H9 (cell line): ENCODE measurements at regions not wholly inside any gene's neighbourhood (a gene's known extent, or its start where the extent isn't known, plus 50 kb on each side); places are given as distances from the start of the nearest gene placed in this dataset.

Source experiments
- DNase-seq: peaks from one replicate; pipeline ENCODE4 v3.0.0-alpha.2; 2017
- H2AFZ ChIP-seq: one replicate; pipeline ENCODE4 v1.6.1; 2013; ENCODE audit warnings: mild to moderate bottlenecking, low read length, control low read depth, moderate library complexity
- H2AK5ac ChIP-seq: 2 replicates; pipeline ENCODE4 v1.6.1; 2013; ENCODE audit warnings: low read length, control low read depth, mixed read lengths; ENCODE audit not compliant: insufficient read length
- H2BK120ac ChIP-seq: one replicate; pipeline ENCODE4 v1.6.1; 2013; ENCODE audit warnings: low read depth, mild to moderate bottlenecking, low read length, control low read depth, inconsistent platforms; ENCODE audit not compliant: poor library complexity, severe bottlenecking
- H2BK12ac ChIP-seq: 2 replicates; pipeline ENCODE4 v1.6.1; 2013; ENCODE audit warnings: low read length, control low read depth, mixed read lengths, low read depth; ENCODE audit not compliant: insufficient read length
- H2BK15ac ChIP-seq: 2 replicates; pipeline ENCODE4 v1.6.1; 2013; ENCODE audit warnings: low read depth, low read length, control low read depth
- H2BK20ac ChIP-seq: one replicate; pipeline ENCODE4 v1.6.1; 2013; ENCODE audit warnings: low read depth, mild to moderate bottlenecking, low read length, control low read depth, inconsistent platforms; ENCODE audit not compliant: poor library complexity, severe bottlenecking
- H2BK5ac ChIP-seq: 2 replicates; pipeline ENCODE4 v1.6.1; 2013; ENCODE audit warnings: low read length, control low read depth, mixed read lengths; ENCODE audit not compliant: insufficient read length
- H3K14ac ChIP-seq: 2 replicates; pipeline ENCODE4 v1.6.1; 2013; ENCODE audit warnings: low read length, control low read depth; ENCODE audit not compliant: insufficient read depth
- H3K18ac ChIP-seq: 2 replicates; pipeline ENCODE4 v1.6.1; 2013; ENCODE audit warnings: low read depth, mild to moderate bottlenecking, mixed read lengths, low read length, control low read depth; ENCODE audit not compliant: insufficient read length
- H3K23ac ChIP-seq: 2 replicates; pipeline ENCODE4 v1.6.1; 2013; ENCODE audit warnings: low read length, control low read depth, mixed read lengths, low read depth; ENCODE audit not compliant: insufficient read length
- H3K23me2 ChIP-seq: 2 replicates; pipeline ENCODE4 v1.6.1; 2013; ENCODE audit warnings: low read depth, mild to moderate bottlenecking, mixed read lengths, low read length, control low read depth; ENCODE audit not compliant: insufficient read length, poor library complexity, severe bottlenecking
- H3K27ac ChIP-seq: 2 replicates; pipeline ENCODE4 v1.5.1; 2013; ENCODE audit warnings: low read length, control low read depth, mixed read lengths, low read depth; ENCODE audit not compliant: insufficient read length
- H3K27me3 ChIP-seq: 2 replicates; pipeline ENCODE4 v1.6.1; 2013; ENCODE audit warnings: low read length, control low read depth, inconsistent platforms; ENCODE audit not compliant: insufficient read depth
- H3K4ac ChIP-seq: 2 replicates; pipeline ENCODE4 v1.6.1; 2013; ENCODE audit warnings: low read depth, mild to moderate bottlenecking, control low read depth, inconsistent platforms, low read length, moderate library complexity
- H3K4me1 ChIP-seq: 2 replicates; pipeline ENCODE4 v1.6.1; 2013; ENCODE audit warnings: low read length, control low read depth, inconsistent platforms; ENCODE audit not compliant: insufficient read depth
- H3K4me2 ChIP-seq: 2 replicates; pipeline ENCODE4 v1.6.1; 2013; ENCODE audit warnings: low read length, control low read depth, mixed read lengths; ENCODE audit not compliant: insufficient read length, insufficient read depth
- H3K56ac ChIP-seq: 2 replicates; pipeline ENCODE4 v1.6.1; 2013; ENCODE audit warnings: low read depth, mild to moderate bottlenecking, mixed read lengths, low read length, control low read depth; ENCODE audit not compliant: insufficient read length
- H3K79me1 ChIP-seq: 2 replicates; pipeline ENCODE4 v1.6.1; 2013; ENCODE audit warnings: low read depth, mild to moderate bottlenecking, moderate library complexity, low read length, control low read depth, inconsistent platforms; ENCODE audit not compliant: insufficient read depth, poor library complexity, severe bottlenecking
- H3K79me2 ChIP-seq: 2 replicates; pipeline ENCODE4 v1.6.1; 2013; ENCODE audit warnings: low read length, control low read depth, inconsistent platforms; ENCODE audit not compliant: insufficient read depth
- H3K9ac ChIP-seq: 2 replicates; pipeline ENCODE4 v1.6.1; 2013; ENCODE audit warnings: low read length, control low read depth, mixed read lengths; ENCODE audit not compliant: insufficient read length; ENCODE audit errors: extremely low read depth
- H3K9me3 ChIP-seq: one replicate; pipeline ENCODE4 v1.6.1; 2013; ENCODE audit warnings: low read depth, low read length, inconsistent platforms; ENCODE audit not compliant: control insufficient read depth
- H3T11ph ChIP-seq: one replicate; pipeline ENCODE4 v1.6.1; 2013; ENCODE audit warnings: mild to moderate bottlenecking, low read length, control low read depth, inconsistent platforms
- H4K20me1 ChIP-seq: one replicate; pipeline ENCODE4 v1.6.1; 2013; ENCODE audit not compliant: control insufficient read depth, insufficient read length, insufficient read depth
- H4K5ac ChIP-seq: 2 replicates; pipeline ENCODE4 v1.6.1; 2013; ENCODE audit warnings: low read depth, mild to moderate bottlenecking, mixed read lengths, low read length, control low read depth; ENCODE audit not compliant: insufficient read length
- H4K8ac ChIP-seq: replicated peaks from 2 replicates; pipeline ENCODE4 v1.6.1; 2013; ENCODE audit warnings: low read length, control low read depth, mixed read lengths, low read depth; ENCODE audit not compliant: insufficient read length
- H4K91ac ChIP-seq: 2 replicates; pipeline ENCODE4 v1.6.1; 2013; ENCODE audit warnings: low read depth, mild to moderate bottlenecking, moderate library complexity, mixed read lengths, low read length, control low read depth; ENCODE audit not compliant: insufficient read length
- H3K27ac Mint-ChIP-seq, 3 experiments: 2 replicates in 2 of 3; 3 replicates in 1 of 3; pipeline ENCODE4 v1.8.0; 2020 to 2021; ENCODE audit warnings: mixed read lengths in 3 of 3, mild to moderate bottlenecking in 1 of 3, moderate library complexity in 1 of 3
- H3K27me3 Mint-ChIP-seq: 2 replicates; pipeline ENCODE4 v1.8.0; 2021; ENCODE audit warnings: low read depth, mild to moderate bottlenecking, moderate library complexity, mixed read lengths
- H3K36me3 Mint-ChIP-seq, 3 experiments: 2 replicates in 2 of 3; 3 replicates in 1 of 3; pipeline ENCODE4 v1.8.0; 2020 to 2021; ENCODE audit warnings: low read depth in 3 of 3, mixed read lengths in 3 of 3; ENCODE audit not compliant: insufficient read depth in 1 of 3
- H3K4me1 Mint-ChIP-seq, 2 experiments: 2 replicates each; pipeline ENCODE4 v1.8.0; 2020; ENCODE audit warnings: mixed read lengths in 2 of 2
- H3K4me3 Mint-ChIP-seq, 2 experiments: 2 replicates in 1 of 2; 3 replicates in 1 of 2; pipeline ENCODE4 v1.8.0; 2020 to 2021; ENCODE audit warnings: mild to moderate bottlenecking in 2 of 2, mixed read lengths in 2 of 2, moderate library complexity in 1 of 2
- H3K9me3 Mint-ChIP-seq, 2 experiments: 2 replicates in 1 of 2; 3 replicates in 1 of 2; pipeline ENCODE4 v1.8.0; 2020; ENCODE audit warnings: mild to moderate bottlenecking in 2 of 2, mixed read lengths in 2 of 2, moderate library complexity in 1 of 2
- CTCF ChIP-seq: fragments of 200-600 bp; sonication (generic); conservative IDR thresholded peaks from 3 replicates; pipeline ENCODE4 v1.8.0; 2021; ENCODE audit warnings: antibody characterized with exemption, mild to moderate bottlenecking
- WGBS: extraction: QIAGEN DNeasy Blood & Tissue Kit; methylation state at CpG from one replicate; pipeline ENCODE4 v1.1.7; 2013; ENCODE audit warnings: missing lambda C conversion rate, low lambda C conversion rate, mixed read lengths; ENCODE audit not compliant: insufficient read length; ENCODE audit errors: extremely low coverage; 5-methylcytosine and 5-hydroxymethylcytosine counted together

- no peak overlapping the region for H3T11ph ChIP-seq
- no peak overlapping the region for H2AFZ ChIP-seq
- H2BK15ac ChIP-seq = no peak overlapping the region
- no peaks in the 10 kb centered on the region for H3K27me3 ChIP-seq
- Mint-ChIP-seq H3K4me1 (peaks cover 0 to 2% of the 10 kb centered on the region in 2 experiments; a peak in 2 of 4 replicates), H3K27ac (no peak overlapping the region; a peak in 1 of 7 replicates), H3K27me3 (peaks cover 4% of the 10 kb centered on the region), H3K36me3 (no peaks in the 10 kb centered on the region; a peak in 2 of 7 replicates), H3K9me3 (peaks cover 0 to 2% of the 10 kb centered on the region in 2 experiments; a peak in 3 of 5 replicates), H3K4me3 (no peak overlapping the region)
- no peak for TF ChIP-seq CTCF
- DNase-seq = no peak
- H2BK120ac ChIP-seq = no peak overlapping the region
- no peak overlapping the region for H3K14ac ChIP-seq
- no peaks in the 10 kb centered on the region for H3K23me2 ChIP-seq
- H3K4ac ChIP-seq = no peak overlapping the region
- H4K20me1 ChIP-seq = no peaks in the 10 kb centered on the region
- peak overlapping the region; percentile 14 for H4K8ac ChIP-seq
- H3K4me1 ChIP-seq = no peaks in the 10 kb centered on the region
- no peaks in the 10 kb centered on the region for H3K79me1 ChIP-seq
- H4K5ac ChIP-seq = no peak overlapping the region
- no peak overlapping the region for H3K56ac ChIP-seq
- H3K9ac ChIP-seq = no peak overlapping the region
- no peak overlapping the region for H2BK5ac ChIP-seq
- no peaks in the 10 kb centered on the region for H3K79me2 ChIP-seq
- H3K23ac ChIP-seq = no peak overlapping the region
- H2AK5ac ChIP-seq = no peak overlapping the region
- H4K91ac ChIP-seq = no peak overlapping the region
- no CpG with 5 or more reads among the region's 3 CpGs for WGBS
- no peak overlapping the region for H3K4me2 ChIP-seq
- H3K18ac ChIP-seq = no peak overlapping the region
- no peak overlapping the region for H2BK20ac ChIP-seq
- H3K9me3 ChIP-seq = no peaks in the 10 kb centered on the region
- no peak overlapping the region for H3K27ac ChIP-seq
- H2BK12ac ChIP-seq = no peak overlapping the region
Measured at GRCh38 chr6:169863710-169864109, 112.3 kb downstream of the ERMARD start.
